GM23248 (cell line): ENCODE measurements at regions not wholly inside any gene's neighbourhood (a gene's known extent, or its start where the extent isn't known, plus 50 kb on each side); places are given as distances from the start of the nearest gene placed in this dataset.

Experiments
- EZH2 ChIP-seq: fragments of 200-600 bp; sonication (generic); IDR thresholded peaks from 2 replicates; pipeline ENCODE4 v1.6.1; 2018; ENCODE audit warnings: antibody characterized with exemption, mild to moderate bottlenecking; ENCODE audit not compliant: insufficient read depth, poor library complexity, severe bottlenecking
- EZH2phosphoT487 ChIP-seq: fragments of 200-600 bp; sonication (generic); IDR thresholded peaks from 2 replicates; pipeline ENCODE4 v1.6.1; 2018; ENCODE audit warnings: antibody characterized with exemption, moderate library complexity, mild to moderate bottlenecking, low read depth; ENCODE audit not compliant: insufficient read depth

DNA sequence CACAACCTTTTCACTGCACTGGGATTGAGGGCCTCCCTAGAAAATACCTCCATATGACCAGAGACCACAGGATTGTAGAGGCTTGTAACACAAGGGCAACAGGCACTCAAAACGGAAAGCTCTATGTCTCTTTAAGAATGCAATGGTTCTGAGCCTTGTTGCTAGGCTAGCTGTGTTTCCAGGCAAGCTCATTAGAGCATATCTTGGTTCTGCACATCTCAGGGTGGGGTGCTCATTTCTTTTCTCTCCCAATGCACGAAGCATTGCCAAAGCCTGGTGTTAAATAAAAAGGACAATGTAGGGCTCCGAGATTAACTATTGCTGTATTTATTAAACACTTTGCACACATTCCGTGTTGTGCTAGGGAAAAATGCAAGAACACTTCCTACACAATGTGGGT, 315.9 kb downstream of the PRDM2 start:
- no peak for TF ChIP-seq EZH2
- no peak for TF ChIP-seq EZH2phosphoT487
